AG04449 (cell line): ENCODE measurements at regions not wholly inside any gene's neighbourhood (a gene's known extent, or its start where the extent isn't known, plus 50 kb on each side); places are given as distances from the start of the nearest gene placed in this dataset.
"Not testable (repeated sequence)": the region's sequence is repeated elsewhere in the genome, so short reads cannot be mapped to it uniquely, and the experiment has no call there.

ENCODE experiments used
- CTCF ChIA-PET: fragments of 350-600 bp; formaldehyde crosslinking; extraction: SDS; loops from one replicate; lab custom pipeline; 2021; ENCODE audit warnings: antibody characterized with exemption; lab: Yijun Ruan, JAX
- POLR2A ChIA-PET: fragments of 400-600, 350-600 bp; formaldehyde crosslinking; extraction: SDS; loops from one replicate; lab custom pipeline; 2020; ENCODE audit warnings: antibody characterized with exemption, inconsistent platforms; lab: Yijun Ruan, JAX
- DNase-seq: peaks from one replicate; pipeline ENCODE4 v3.0.0-alpha.2; 2010; ENCODE audit warnings: low read depth, low spot score
- H3K4me3 ChIP-seq: 2 replicates; pipeline ENCODE4 v1.5.1; 2011; ENCODE audit warnings: low read depth, mild to moderate bottlenecking, control low read depth, low read length
- TF ChIP-seq, protein P1 (sequence below): IDR thresholded peaks from one replicate; pipeline ENCODE4 v1.5.1; 2011; ENCODE audit warnings: mild to moderate bottlenecking, moderate library complexity, low read length, control low read depth, inconsistent platforms; ENCODE audit not compliant: insufficient read depth; ENCODE audit errors: missing control alignments

DNA sequence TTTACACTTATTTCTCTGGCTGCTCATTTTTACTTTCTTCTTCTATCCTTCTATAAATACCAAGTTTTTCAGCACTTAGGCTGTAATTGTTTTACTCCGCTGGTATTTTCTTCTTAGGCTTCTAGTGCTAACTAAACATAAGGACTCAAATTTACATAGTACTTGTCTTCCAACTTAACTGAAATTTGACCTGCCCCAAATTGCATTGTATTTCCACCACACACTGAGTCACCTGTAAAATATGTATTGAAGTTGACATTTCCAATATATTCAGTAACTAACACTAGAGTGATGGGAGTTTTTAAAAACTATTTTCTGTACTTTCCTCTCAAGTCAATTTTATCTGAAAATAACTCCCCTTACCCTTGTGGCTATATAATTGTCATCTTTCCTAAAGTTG is 1794.1 kb upstream of the RAG2 start:
- DNase-seq = no peak
- POLR2A ChIA-PET = no interaction called here
- TF ChIP-seq, protein P1, sequence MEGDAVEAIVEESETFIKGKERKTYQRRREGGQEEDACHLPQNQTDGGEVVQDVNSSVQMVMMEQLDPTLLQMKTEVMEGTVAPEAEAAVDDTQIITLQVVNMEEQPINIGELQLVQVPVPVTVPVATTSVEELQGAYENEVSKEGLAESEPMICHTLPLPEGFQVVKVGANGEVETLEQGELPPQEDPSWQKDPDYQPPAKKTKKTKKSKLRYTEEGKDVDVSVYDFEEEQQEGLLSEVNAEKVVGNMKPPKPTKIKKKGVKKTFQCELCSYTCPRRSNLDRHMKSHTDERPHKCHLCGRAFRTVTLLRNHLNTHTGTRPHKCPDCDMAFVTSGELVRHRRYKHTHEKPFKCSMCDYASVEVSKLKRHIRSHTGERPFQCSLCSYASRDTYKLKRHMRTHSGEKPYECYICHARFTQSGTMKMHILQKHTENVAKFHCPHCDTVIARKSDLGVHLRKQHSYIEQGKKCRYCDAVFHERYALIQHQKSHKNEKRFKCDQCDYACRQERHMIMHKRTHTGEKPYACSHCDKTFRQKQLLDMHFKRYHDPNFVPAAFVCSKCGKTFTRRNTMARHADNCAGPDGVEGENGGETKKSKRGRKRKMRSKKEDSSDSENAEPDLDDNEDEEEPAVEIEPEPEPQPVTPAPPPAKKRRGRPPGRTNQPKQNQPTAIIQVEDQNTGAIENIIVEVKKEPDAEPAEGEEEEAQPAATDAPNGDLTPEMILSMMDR = no peak
- no peak overlapping the region for H3K4me3 ChIP-seq
- CTCF ChIA-PET = no interaction called here

DNA sequence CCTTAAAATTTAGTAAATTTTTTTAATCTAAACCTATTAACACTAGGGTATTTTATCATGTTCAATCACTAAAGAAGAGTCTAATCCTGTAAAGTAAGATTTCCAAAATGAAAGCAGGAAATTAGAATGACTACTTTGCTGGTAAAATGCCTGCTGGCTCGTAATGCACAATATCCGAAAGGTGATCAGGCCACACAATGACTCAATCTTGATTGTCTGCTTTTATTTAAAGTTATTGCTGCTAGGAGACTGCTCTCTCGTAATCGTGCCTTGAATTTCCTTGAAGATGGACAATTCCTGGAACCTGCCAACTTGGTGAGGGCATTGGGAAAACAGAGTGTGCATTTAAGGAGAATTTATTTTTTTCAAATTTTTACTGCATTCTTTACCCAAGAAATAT is 1786.5 kb upstream of the RAG2 start:
- POLR2A ChIA-PET = no interaction called here
- H3K4me3 ChIP-seq = no peak overlapping the region
- CTCF ChIA-PET = no interaction called here
- TF ChIP-seq, protein P1 = no peak
- DNase-seq = no peak

DNA sequence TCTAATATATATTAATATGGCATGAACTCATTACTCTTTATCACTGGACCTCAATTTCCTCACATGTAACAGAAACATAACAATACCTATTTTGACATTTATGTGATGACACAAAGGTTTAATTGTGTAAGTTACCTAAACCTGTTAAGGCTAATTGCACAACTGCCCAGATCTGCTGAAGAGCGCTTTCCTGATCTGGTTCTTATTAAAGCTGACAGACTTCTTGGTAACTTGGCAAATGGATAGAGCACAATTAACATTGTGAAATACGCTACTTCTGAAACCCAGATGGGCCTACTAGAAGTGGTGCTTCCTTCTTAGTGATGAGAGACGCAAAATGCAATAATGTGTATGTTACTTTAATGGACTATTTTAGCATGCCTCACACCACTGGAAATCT is 1767.2 kb upstream of the RAG2 start:
- POLR2A ChIA-PET = no interaction called here
- H3K4me3 ChIP-seq = no peak overlapping the region
- TF ChIP-seq, protein P1 = no peak
- no peak for DNase-seq
- CTCF ChIA-PET = no interaction called here

DNA sequence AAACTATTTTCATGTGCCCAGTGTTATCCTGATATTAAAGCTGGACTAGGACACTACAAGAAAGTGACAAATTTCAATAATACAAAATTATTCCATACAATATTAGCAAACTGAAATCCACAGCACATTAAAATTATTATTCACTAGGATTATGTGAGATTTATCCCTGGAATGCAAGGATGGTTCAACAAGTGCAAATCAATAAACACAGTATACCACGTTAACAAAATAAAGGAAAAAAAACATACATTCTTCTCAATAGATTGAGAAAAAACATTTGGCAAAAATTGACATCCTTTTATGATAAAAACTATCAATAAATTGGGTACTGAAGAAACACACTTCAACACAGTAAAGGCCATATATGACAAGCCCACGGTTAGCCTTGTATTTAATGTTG is 1758.2 kb upstream of the RAG2 start:
- no peak overlapping the region for H3K4me3 ChIP-seq
- DNase-seq = no peak
- CTCF ChIA-PET = no interaction called here
- TF ChIP-seq, protein P1 = no peak
- POLR2A ChIA-PET = no interaction called here

DNA sequence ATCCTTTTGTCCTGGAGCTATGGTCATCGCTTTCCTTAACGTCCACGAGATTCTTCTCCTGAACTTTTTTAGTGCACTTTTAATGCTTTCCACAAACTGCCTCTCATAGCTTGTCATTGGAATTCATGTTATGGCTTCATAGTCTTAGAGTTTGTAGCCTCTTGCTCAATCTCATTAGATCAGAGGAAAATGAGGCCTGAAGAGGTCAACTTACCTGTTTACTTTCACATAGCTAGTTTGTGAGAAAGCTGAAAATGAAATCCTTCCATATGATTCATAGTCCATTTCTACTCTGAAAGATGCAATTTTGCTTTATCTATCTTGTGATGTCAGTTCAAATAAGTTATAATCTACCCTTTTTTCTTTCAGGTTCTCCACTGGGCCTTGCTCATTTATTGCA is 1747.2 kb upstream of the RAG2 start:
- ChIA-PET CTCF (no interaction called here), POLR2A (no interaction called here)
- TF ChIP-seq, protein P1 = no peak
- no peak overlapping the region for H3K4me3 ChIP-seq
- DNase-seq = peak; percentile 3

DNA sequence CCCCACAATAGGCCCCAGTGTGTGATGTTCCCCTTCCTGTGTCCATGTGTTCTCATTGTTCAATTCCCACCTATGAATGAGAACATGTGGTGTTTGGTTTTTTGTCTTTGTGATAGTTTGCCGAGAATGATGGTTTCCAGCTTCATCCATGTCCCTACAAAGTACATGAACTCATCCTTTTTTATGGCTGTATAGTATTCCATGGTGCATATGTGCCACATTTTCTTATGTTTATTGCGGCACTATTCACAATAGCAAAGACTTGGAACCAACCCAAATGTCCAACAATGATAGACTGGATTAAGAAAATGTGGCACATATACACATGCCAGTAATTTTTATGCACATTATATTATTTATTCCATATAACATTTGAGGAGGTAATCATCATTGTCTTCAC is 1743.6 kb upstream of the RAG2 start:
- POLR2A ChIA-PET, H3K4me3 ChIP-seq, CTCF ChIA-PET, DNase-seq: not testable (repeated sequence)

DNA sequence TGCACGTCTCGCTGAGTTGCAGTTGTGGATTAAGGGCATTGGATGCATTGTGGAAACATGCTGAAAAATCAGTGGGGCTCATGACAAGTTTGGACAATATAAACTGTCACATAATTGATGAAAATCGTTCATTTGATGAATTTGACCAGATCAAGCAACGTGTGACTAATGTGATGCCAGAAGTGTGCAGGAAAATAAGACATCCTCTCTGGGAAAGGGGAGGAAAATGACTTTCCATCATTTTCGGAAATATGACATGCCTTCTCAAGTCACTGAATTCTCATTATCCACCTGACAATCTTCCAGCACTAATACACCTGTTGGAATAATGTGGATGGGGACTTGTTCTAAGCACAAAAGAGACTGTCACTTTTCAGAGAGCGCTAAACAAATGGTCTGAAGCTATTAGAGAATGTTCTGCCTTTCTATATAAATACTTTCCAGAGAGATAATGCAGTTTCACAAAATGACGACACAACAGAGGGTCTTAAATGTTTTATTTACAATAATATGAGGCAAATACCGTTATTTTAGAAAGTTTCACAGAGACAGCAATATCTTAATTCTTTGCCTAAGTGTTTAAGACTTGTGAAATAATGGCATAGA is 1741.9 kb upstream of the RAG2 start:
- CTCF ChIA-PET = no interaction called here
- TF ChIP-seq, protein P1 = no peak
- DNase-seq = no peak
- POLR2A ChIA-PET = no interaction called here
- no peak overlapping the region for H3K4me3 ChIP-seq

DNA sequence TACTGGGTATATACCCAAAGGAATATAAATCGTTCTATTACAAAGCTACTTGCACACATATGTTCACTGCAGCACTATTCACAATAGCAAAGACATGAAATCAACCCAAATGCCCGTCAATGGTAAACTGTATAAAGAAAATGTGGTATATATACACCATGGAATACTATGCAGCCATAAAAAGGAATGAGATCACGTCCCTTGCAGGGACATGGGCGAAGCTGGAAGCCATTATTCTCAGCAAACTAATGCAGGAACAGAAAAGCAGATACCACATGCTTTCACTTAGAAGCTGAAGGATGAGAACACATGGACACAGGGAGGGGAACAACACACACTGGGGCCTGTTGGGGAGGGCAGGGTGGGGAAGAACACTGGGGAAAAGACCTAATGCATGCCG is 1740.0 kb upstream of the RAG2 start:
- CTCF ChIA-PET, H3K4me3 ChIP-seq, POLR2A ChIA-PET, DNase-seq: not testable (repeated sequence)
